NCI-H2227 (cell line): ENCODE measurements at regions not wholly inside any gene's neighbourhood (a gene's known extent, or its start where the extent isn't known, plus 50 kb on each side); places are given as distances from the start of the nearest gene placed in this dataset.
"Not testable (repeated sequence)": the region's sequence is repeated elsewhere in the genome, so short reads cannot be mapped to it uniquely, and the experiment has no call there.

Experiments
- DNase-seq: peaks from one replicate; lab custom pipeline; 2025; ENCODE audit not compliant: unreplicated experiment; lab: John Stamatoyannopoulos, UW

GRCh38 chr1:73310797-73311381 is 887.1 kb downstream of the LRRIQ3 start:
- DNase-seq, result no peak

- DNase-seq, result no peak
Measured at GRCh38 chr1:73306899-73307555, 890.9 kb downstream of the LRRIQ3 start.

GRCh38 chr1:73273886-73274285 is 924.1 kb downstream of the LRRIQ3 start:
- no peak for DNase-seq

- not testable (repeated sequence) for DNase-seq
Measured at GRCh38 chr1:73245196-73245595, 952.8 kb downstream of the LRRIQ3 start.

GRCh38 chr1:73218995-73219546 is 936.7 kb upstream of the NEGR1 start:
- DNase-seq, result no peak

GRCh38 chr1:73205294-73205973 is 923.1 kb upstream of the NEGR1 start:
- DNase-seq, result no peak

GRCh38 chr1:73197972-73198371 is 915.6 kb upstream of the NEGR1 start:
- DNase-seq, result no peak

- no peak for DNase-seq
Measured at GRCh38 chr1:73194965-73195364, 912.6 kb upstream of the NEGR1 start.

- not testable (repeated sequence) for DNase-seq
Measured at GRCh38 chr1:73183581-73183980, 901.2 kb upstream of the NEGR1 start.

GRCh38 chr1:73181190-73181540 is 898.8 kb upstream of the NEGR1 start:
- DNase-seq, result no peak

GRCh38 chr1:73180397-73181189 is 898.3 kb upstream of the NEGR1 start:
- no peak for DNase-seq

GRCh38 chr1:73176902-73177301 is 894.6 kb upstream of the NEGR1 start:
- no peak for DNase-seq

- DNase-seq, result no peak
Measured at GRCh38 chr1:73167009-73167657, 884.8 kb upstream of the NEGR1 start.

GRCh38 chr1:73162564-73162963 is 880.2 kb upstream of the NEGR1 start:
- no peak for DNase-seq

GRCh38 chr1:73161418-73161817 is 879.1 kb upstream of the NEGR1 start:
- DNase-seq, result no peak

- DNase-seq, result no peak
Measured at GRCh38 chr1:73160759-73161158, 878.4 kb upstream of the NEGR1 start.

- no peak for DNase-seq
Measured at GRCh38 chr1:73144311-73144710, 862.0 kb upstream of the NEGR1 start.

- no peak for DNase-seq
Measured at GRCh38 chr1:73136975-73137374, 854.6 kb upstream of the NEGR1 start.

- no peak for DNase-seq
Measured at GRCh38 chr1:73106931-73107330, 824.6 kb upstream of the NEGR1 start.

- no peak for DNase-seq
Measured at GRCh38 chr1:73105755-73106154, 823.4 kb upstream of the NEGR1 start.

- no peak for DNase-seq
Measured at GRCh38 chr1:73104749-73105148, 822.4 kb upstream of the NEGR1 start.
